ENCODE measurements at regions not wholly inside any gene's neighbourhood (a gene's known extent, or its start where the extent isn't known, plus 50 kb on each side); places are given as distances from the start of the nearest gene placed in this dataset.

GRCh38 chr6:120576061-120576460, 758.2 kb downstream of the TBC1D32 start:
- ATAC-seq (no peak), DNase-seq (ENCODE audit: low spot score) (no peak)
- Histone ChIP-seq H3K9me2 (ENCODE audit: insufficient read depth) (no peaks in the 10 kb centered on the region), H3K27me3 (ENCODE audit: insufficient read depth) (no peaks in the 10 kb centered on the region), H3K79me2 (replicated peaks; ENCODE audit: insufficient read depth) (no peaks in the 10 kb centered on the region), H3F3A (replicated peaks; ENCODE audit: low read depth) (no peaks in the 10 kb centered on the region), H4K20me1 (replicated peaks; ENCODE audit: insufficient read depth) (no peaks in the 10 kb centered on the region), H3K27ac (ENCODE audit: low read depth) (no peak overlapping the region), H3K4me3 (no peak overlapping the region), H3K36me3 (ENCODE audit: insufficient read depth) (no peaks in the 10 kb centered on the region), H3K4me2 (no peak overlapping the region), H3K4me1 (ENCODE audit: insufficient read depth) (no peaks in the 10 kb centered on the region), H2AFZ (no peak overlapping the region)
- Mint-ChIP-seq H3K27ac (no peak overlapping the region), H3K4me1 (no peaks in the 10 kb centered on the region), H3K4me3 (no peak overlapping the region), H3K36me3 (ENCODE audit: low read depth) (no peaks in the 10 kb centered on the region), H3K27me3 (ENCODE audit: insufficient read depth, low read depth, poor library complexity) (no peaks in the 10 kb centered on the region), H3K9me3 (no peaks in the 10 kb centered on the region; the same call in 2 of the 3 replicates)
- no peak for TF ChIP-seq ZNF462 (CRISPR knock-in tag; IDR thresholded peaks at IDR 0.05)
- no peak for TF ChIP-seq STAT1 (IDR thresholded peaks at IDR 0.05; ENCODE audit: unreplicated experiment)
- no peak for TF ChIP-seq ZNF114 (CRISPR knock-in tag; IDR thresholded peaks at IDR 0.05)
- TF ChIP-seq EZH2phosphoT487 (IDR thresholded peaks at IDR 0.05; ENCODE audit: unreplicated experiment), result no peak
- TF ChIP-seq EZH2 (IDR thresholded peaks at IDR 0.05; ENCODE audit: low read depth, unreplicated experiment), result no peak
- TF ChIP-seq REST (IDR thresholded peaks at IDR 0.05; ENCODE audit: unreplicated experiment), result no peak
- no peak for TF ChIP-seq ZNF331 (CRISPR knock-in tag; IDR thresholded peaks at IDR 0.05; ENCODE audit: low read depth)
- TF ChIP-seq CREB1 (CRISPR knock-in tag; IDR thresholded peaks at IDR 0.05; ENCODE audit: low read depth), result no peak
